PC-9 (cell line): ENCODE measurements at regions not wholly inside any gene's neighbourhood (a gene's known extent, or its start where the extent isn't known, plus 50 kb on each side); places are given as distances from the start of the nearest gene placed in this dataset.

Source experiments
- BruUV-seq: library from RNA; stranded (reverse); fragments of 400-500 nt; replicated peaks from 2 replicates; lab custom pipeline; 2021; lab: Mats Ljungman, UMichigan
- CTCF ChIA-PET: fragments of 300-600 bp; sonication (Branson Sonifier 250); formaldehyde crosslinking; loops from one replicate; lab custom pipeline; 2022; ENCODE audit warnings: antibody characterized with exemption; lab: Charles Lee
- POLR2A ChIA-PET: fragments of 300-600 bp; sonication (Branson Sonifier 250); formaldehyde crosslinking; loops from one replicate; lab custom pipeline; 2022; ENCODE audit warnings: antibody characterized with exemption; ENCODE audit not compliant: unreplicated experiment; lab: Charles Lee
- DNase-seq, 2 experiments: peaks; one replicate each; pipeline versions ENCODE4 v3.0.0 to v3.0.0-alpha.2; 2015 to 2022; ENCODE audit warnings: mixed read lengths in 1 of 2
- H2AFZ ChIP-seq: fragments of 200-600 bp; sonication (generic); 2 replicates; pipeline ENCODE4 v1.8.1; 2017; ENCODE audit warnings: antibody characterized with exemption
- H3F3A ChIP-seq: fragments of 200-600 bp; sonication (generic); 2 replicates; pipeline ENCODE4 v1.8.1; 2017; ENCODE audit warnings: antibody characterized with exemption, mild to moderate bottlenecking, low read depth; ENCODE audit not compliant: insufficient read depth
- H3K27ac ChIP-seq: fragments of 200-600 bp; sonication (generic); 2 replicates; pipeline ENCODE4 v1.6.1; 2016; ENCODE audit warnings: mixed run types
- H3K27me3 ChIP-seq: fragments of 200-600 bp; sonication (generic); 2 replicates; pipeline ENCODE4 v1.6.1; 2016; ENCODE audit warnings: low read depth, mixed run types; ENCODE audit not compliant: insufficient read depth
- H3K36me3 ChIP-seq: fragments of 200-600 bp; sonication (generic); 2 replicates; pipeline ENCODE4 v1.6.1; 2016; ENCODE audit warnings: low read depth, mixed run types
- H3K4me1 ChIP-seq: fragments of 200-600 bp; sonication (generic); replicated peaks from 2 replicates; pipeline ENCODE4 v1.6.1; 2016; ENCODE audit warnings: mixed run types; ENCODE audit not compliant: insufficient read depth
- H3K4me2 ChIP-seq: fragments of 200-600 bp; sonication (generic); 2 replicates; pipeline ENCODE4 v1.6.1; 2017; ENCODE audit warnings: mixed run types
- H3K4me3 ChIP-seq: fragments of 200-600 bp; sonication (generic); 2 replicates; pipeline ENCODE4 v1.6.1; 2016; ENCODE audit warnings: mixed run types
- H3K79me2 ChIP-seq: fragments of 200-600 bp; sonication (generic); 2 replicates; pipeline ENCODE4 v1.6.1; 2017; ENCODE audit warnings: low read depth, mixed run types
- H3K9me2 ChIP-seq: fragments of 200-600 bp; sonication (generic); 2 replicates; pipeline ENCODE4 v1.8.1; 2017; ENCODE audit warnings: mild to moderate bottlenecking; ENCODE audit not compliant: insufficient read depth
- H3K9me3 ChIP-seq: fragments of 200-600 bp; sonication (generic); 2 replicates; pipeline ENCODE4 v1.8.1; 2016; ENCODE audit warnings: low read depth; ENCODE audit not compliant: insufficient read depth
- H4K20me1 ChIP-seq: fragments of 200-600 bp; sonication (generic); 2 replicates; pipeline ENCODE4 v1.8.1; 2017; ENCODE audit not compliant: insufficient read depth
- CTCF ChIP-seq: fragments of 200-600 bp; sonication (generic); conservative IDR thresholded peaks from 2 replicates; pipeline ENCODE4 v1.6.1; 2017; ENCODE audit warnings: mixed run types, antibody characterized with exemption, mild to moderate bottlenecking, moderate library complexity
- EZH2 ChIP-seq: fragments of 200-600 bp; sonication (generic); IDR thresholded peaks from 2 replicates; pipeline ENCODE4 v1.8.0; 2017; ENCODE audit warnings: antibody characterized with exemption, low read depth
- intact Hi-C: fragments of 100-400 bp; cut with micrococcal nuclease; formaldehyde crosslinking; loops from one replicate; pipeline ENCODE4 v1.10.0; 2022; ENCODE audit not compliant: unreplicated experiment

GRCh38 chr21:15457965-15458364 lies 271.8 kb upstream of the USP25 start:
- Histone ChIP-seq H3K4me3 (no peak overlapping the region), H3F3A (no peaks in the 10 kb centered on the region), H3K27ac (no peak overlapping the region), H2AFZ (no peak overlapping the region), H3K36me3 (no peaks in the 10 kb centered on the region), H4K20me1 (no peaks in the 10 kb centered on the region), H3K9me2 (no peaks in the 10 kb centered on the region), H3K9me3 (no peaks in the 10 kb centered on the region), H3K27me3 (no peaks in the 10 kb centered on the region), H3K4me2 (no peak overlapping the region), H3K79me2 (no peaks in the 10 kb centered on the region), H3K4me1 (no peaks in the 10 kb centered on the region)
- BruUV-seq: no TSS peak
- no peak for DNase-seq
- intact Hi-C loops: no loop called here
- CTCF ChIA-PET: no interaction called here
- TF ChIP-seq CTCF (no peak), EZH2 (no peak)
- POLR2A ChIA-PET: no interaction called here

- no peak overlapping the region for H3K4me3 ChIP-seq
- H3K79me2 ChIP-seq: no peaks in the 10 kb centered on the region
- no peaks in the 10 kb centered on the region for H4K20me1 ChIP-seq
- ChIA-PET CTCF (no interaction called here), POLR2A (no interaction called here)
- H3K9me2 ChIP-seq: no peaks in the 10 kb centered on the region
- no peak for TF ChIP-seq CTCF
- no peak for TF ChIP-seq EZH2
- no peaks in the 10 kb centered on the region for H3K4me1 ChIP-seq
- no peaks in the 10 kb centered on the region for H3K27me3 ChIP-seq
- H3K36me3 ChIP-seq: no peaks in the 10 kb centered on the region
- H3K27ac ChIP-seq: no peak overlapping the region
- H3K4me2 ChIP-seq: no peak overlapping the region
- no peaks in the 10 kb centered on the region for H3F3A ChIP-seq
- BruUV-seq: no TSS peak
- H2AFZ ChIP-seq: no peak overlapping the region
- intact Hi-C loops: no loop called here
- no peaks in the 10 kb centered on the region for H3K9me3 ChIP-seq
- DNase-seq: no peak
Measured at GRCh38 chr21:15462092-15462491, 267.7 kb upstream of the USP25 start.

GRCh38 chr21:15466329-15466728 lies 263.5 kb upstream of the USP25 start:
- intact Hi-C loops: no loop called here

More at GRCh38 chr21:15466329-15466728, 263.5 kb upstream of the USP25 start:
- Histone ChIP-seq H3K9me3 (no peaks in the 10 kb centered on the region), H2AFZ (no peak overlapping the region), H3K9me2 (no peaks in the 10 kb centered on the region), H3K36me3 (no peaks in the 10 kb centered on the region), H3K4me1 (no peaks in the 10 kb centered on the region), H3K27ac (no peak overlapping the region), H3K79me2 (no peaks in the 10 kb centered on the region), H3K4me3 (no peak overlapping the region), H4K20me1 (no peaks in the 10 kb centered on the region), H3K4me2 (no peak overlapping the region), H3F3A (no peaks in the 10 kb centered on the region), H3K27me3 (no peaks in the 10 kb centered on the region)
- CTCF ChIA-PET: no interaction called here
- no TSS peak for BruUV-seq
- POLR2A ChIA-PET: no interaction called here
- TF ChIP-seq CTCF: no peak
- TF ChIP-seq EZH2: no peak
- no peak for DNase-seq
